ENCODE measurements at regions not wholly inside any gene's neighbourhood (a gene's known extent, or its start where the extent isn't known, plus 50 kb on each side); places are given as distances from the start of the nearest gene placed in this dataset.
A peak's percentile ranks its signal among the peaks of the same experiment; 100 is the strongest.
"Not testable (repeated sequence)": the region's sequence is repeated elsewhere in the genome, so short reads cannot be mapped to it uniquely, and the experiment has no call there.

DNA sequence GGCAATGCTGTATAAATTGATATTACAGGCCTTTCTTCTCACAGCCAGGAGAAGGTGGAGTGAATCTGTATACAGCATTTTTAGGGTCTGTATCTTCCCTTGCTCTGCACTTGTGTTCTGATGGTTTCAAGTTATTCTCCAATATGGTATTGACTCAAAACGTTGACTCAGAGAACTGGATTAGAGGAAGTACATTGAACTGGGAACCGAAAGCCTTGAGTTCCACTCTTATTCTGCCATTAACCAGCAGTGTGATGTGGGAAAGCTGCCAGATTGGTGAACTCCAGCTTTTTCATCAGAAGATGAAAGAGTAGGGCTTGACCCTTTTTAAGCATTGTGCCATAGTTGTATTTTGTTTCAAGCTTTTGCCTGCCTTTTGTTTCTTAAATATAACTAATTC lies 167.7 kb downstream of the SPRY2 start:
- DNase-seq (ENCODE audit: low spot score) = no peak

DNA sequence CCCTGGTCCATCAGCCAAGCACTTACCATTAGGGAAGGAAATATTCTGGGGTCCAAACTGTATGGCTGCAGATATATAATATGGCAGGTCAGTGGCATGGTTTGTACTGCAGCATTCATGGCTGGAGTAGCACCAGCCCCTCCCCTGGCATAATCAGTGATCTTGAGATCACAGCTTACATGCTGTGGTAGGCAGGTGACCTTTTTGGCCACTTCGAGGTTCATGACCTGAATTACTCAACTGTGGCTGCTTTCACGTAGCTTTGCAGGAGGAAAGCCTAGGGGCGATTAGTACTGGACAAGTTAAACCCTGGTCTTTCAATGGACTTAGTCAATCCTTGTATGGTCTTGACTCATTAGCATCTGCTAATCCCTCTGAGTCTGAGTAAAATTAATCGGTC lies 169.8 kb downstream of the SPRY2 start:
- DNase-seq (ENCODE audit: low spot score) = no peak

DNA sequence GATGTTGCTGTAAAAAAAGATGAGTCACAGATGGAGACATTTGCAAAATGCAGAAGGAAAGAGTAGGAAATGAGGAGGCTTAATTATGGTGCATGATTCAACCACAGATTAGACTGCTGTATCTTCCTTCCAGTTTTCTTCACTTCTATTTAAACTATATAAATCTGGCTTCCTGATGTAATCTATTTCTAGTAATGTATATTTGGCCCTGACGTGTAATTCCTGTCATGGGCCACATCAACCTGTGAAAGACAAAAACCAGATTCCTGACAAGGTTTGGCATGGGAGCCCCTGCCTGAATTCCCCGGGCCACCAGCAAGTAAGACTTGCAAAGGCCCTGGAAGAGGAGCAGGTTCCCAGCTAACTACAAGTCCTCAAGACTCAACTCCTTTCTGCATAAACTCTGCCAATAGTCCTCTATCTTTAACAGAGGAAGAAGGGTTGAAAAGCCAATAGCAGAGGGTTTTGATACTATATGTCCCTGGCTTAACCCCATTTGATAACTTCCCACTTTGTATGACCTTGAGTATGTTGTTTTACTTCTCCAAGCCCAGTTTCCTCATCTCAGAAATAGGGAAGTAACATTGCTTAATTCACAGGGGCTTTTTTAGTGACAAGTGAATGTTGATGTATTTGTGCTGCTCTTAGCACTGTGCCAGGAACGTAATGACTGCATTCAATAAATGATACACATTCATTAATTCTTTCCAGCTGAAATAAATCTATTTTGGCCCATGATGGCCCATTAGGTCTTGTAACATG lies 172.7 kb downstream of the SPRY2 start:
- DNase-seq (ENCODE audit: low spot score) = no peak

DNA sequence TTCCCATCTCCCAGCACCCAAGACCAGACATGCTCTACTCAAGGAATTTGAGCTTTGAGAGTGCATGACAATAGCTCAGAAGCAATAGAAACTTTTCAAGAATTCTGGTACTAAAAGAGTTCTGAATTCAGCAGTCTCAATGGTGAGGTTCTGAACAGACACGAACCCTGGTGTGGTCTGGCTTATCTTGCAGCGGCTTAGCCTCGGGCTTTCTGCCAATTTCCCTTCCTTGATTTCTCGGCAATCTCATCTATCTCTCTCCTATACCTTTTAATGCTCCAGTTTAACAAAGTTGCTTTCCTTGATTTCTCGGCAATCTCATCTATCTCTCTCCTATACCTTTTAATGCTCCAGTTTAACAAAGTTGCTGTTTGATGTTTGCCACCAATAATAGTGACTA lies 174.6 kb downstream of the SPRY2 start:
- no peak for DNase-seq (ENCODE audit: low spot score)

DNA sequence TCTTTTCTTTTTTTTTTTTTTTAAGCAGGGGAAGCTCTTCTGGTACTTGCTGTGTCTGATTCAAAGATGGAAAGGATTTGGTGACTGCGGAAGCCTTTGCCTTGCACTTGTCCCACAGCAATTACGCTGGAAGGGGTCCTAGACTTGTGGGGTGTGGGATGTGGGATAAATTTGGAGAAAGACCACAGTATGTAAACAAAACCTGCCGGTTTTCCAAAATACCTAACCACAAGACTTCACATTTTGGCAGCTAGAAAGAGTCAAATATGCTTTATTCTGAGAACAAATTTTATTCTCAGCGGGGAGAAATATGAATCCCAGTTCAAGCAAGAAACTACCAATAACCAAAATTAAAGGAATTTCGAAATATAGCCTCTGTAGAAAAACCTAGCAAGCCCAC lies 176.5 kb downstream of the SPRY2 start:
- no peak for DNase-seq (ENCODE audit: low spot score)

DNA sequence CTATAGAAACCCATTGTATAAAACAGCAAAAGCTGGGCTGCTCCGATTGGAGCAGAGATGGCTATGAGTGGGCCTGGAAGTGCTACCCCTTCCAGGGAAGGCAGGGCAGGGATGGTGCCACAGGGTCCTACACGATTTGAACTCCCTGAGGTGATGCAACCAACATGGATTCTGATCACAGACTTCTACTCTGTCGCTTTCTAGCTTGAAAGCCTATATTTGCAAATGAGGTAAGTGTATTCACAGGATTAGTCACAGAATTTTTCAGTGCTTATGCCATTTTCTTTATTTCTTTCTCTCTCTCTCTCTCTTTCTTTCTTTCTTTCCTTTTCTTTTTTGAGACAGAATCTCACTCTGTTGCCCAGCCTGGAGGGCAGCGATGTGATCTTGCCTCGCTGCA lies 179.0 kb downstream of the SPRY2 start:
- DNase-seq (ENCODE audit: low spot score) = no peak

DNA sequence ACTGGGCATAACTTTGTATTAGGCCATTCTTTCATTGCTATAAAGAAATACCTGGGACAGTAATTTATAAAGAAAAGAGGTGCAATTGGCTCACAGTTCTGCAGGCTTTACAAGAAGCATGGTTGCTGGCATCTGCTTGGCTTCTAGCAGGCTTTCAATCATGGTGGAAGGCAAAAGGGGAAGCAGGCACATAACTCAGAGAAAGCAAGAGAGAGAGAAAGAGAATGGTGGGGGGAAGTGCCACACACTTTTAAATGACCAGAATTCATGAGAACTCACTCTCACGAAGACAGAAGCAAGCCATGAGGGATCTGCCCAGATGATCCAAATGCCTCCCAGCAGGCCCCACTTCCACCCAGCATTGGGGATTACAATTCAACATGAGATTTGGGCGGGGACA lies 179.7 kb downstream of the SPRY2 start:
- no peak for DNase-seq (ENCODE audit: low spot score)

DNA sequence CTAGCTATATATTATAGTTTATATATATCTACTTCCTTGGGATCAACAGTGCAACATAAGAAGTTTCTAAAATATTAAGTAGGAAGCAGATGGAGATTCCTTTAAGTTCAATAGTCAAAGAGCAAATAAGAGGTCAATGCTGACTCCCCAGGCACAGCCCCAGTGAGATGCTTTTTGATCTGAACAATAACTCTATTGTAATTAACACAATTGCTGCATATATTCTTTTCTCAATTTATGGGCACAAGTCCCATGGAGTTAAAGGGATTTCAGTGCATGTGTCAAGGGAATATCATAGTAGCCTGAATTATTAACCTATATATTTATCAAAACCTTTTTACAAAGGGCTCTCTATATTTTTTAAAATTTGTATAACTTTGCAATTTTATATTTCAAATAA lies 180.8 kb downstream of the SPRY2 start:
- DNase-seq (ENCODE audit: low spot score) = no peak

DNA sequence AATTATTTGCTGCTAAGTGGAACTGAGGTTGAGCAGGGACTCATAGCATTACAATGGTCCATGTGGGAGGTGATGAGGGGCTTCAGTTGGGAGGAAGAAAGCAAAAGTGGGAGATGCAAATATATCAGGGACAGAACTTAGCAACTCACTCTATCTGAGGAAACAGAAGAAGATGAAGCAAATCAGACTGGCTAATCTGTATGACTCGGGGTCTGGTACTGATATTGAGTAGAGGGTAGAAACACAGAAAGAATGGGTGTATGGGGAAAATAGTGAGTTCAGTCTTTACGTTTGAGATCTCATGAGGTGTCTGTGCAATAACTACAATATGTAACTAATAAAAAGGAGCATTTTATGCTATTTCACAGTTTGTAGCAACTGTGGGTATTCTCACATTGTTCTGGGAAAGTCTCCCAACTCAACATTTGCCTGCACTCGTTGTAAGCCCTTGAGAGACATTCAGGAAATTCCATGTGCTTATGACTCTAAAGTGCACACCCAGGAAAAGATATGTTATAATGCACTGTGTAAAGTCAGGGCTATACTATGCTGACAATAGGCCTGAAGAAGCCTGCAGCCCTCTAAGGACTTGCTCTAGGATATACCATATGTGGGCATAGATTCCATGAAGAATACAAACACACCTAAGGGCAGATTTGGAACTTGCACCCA lies 183.5 kb downstream of the SPRY2 start:
- DNase-seq (ENCODE audit: low spot score) = no peak

DNA sequence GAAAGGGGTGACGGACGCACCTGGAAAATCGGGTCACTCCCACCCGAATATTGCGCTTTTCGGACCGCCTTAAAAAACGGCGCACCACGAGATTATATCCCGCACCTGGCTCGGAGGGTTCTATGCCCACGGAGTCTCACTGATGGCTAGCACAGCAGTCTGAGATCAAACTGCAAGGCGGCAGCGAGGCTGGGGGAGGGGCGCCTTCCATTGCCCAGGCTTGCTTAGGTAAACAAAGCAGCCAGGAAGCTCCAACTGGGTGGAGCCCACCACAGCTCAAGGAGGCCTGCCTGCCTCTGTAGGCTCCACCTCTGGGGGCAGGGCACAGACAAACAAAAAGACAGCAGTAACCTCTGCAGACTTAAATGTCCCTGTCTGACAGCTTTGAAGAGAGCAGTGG lies 188.8 kb downstream of the SPRY2 start:
- DNase-seq (ENCODE audit: low spot score) = not testable (repeated sequence)

DNA sequence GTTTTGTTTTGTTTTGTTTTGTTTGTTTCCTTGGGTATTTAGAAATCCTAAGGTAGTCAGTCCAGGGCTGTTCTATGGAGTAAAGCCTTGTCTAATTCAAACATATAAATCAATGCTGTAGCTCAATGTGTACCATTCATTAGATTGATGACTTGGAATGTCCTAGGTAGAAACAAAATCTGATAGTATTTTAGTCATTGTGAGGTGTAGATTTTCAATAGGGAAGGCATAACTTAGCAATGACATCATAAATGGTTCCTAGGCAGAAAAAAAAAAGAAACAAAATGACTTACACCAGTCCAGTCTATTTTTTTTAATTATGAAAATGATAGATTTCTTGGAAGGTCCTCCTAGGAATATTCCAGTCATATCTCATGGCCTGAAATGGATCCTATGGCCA lies 189.9 kb downstream of the SPRY2 start:
- no peak for DNase-seq (ENCODE audit: low spot score)

DNA sequence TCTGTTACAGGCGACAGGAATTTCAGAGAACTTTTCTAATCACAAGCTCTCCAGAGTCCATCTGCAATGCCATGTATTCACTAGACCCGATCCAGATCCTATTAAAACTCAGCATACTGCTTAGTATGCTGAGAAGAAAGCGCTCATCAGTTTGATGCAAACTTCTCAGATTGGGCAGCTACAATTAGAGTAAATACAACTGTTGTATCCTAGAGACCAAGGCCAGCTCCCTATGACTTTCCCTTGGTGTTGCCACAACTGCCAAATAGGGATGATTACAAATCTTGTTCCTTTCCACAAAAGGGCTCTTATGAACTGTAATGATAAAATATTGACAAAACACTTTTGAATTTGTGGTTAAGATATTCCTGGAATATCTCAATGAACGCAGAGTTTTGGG lies 191.2 kb downstream of the SPRY2 start:
- no peak for DNase-seq (ENCODE audit: low spot score)

DNA sequence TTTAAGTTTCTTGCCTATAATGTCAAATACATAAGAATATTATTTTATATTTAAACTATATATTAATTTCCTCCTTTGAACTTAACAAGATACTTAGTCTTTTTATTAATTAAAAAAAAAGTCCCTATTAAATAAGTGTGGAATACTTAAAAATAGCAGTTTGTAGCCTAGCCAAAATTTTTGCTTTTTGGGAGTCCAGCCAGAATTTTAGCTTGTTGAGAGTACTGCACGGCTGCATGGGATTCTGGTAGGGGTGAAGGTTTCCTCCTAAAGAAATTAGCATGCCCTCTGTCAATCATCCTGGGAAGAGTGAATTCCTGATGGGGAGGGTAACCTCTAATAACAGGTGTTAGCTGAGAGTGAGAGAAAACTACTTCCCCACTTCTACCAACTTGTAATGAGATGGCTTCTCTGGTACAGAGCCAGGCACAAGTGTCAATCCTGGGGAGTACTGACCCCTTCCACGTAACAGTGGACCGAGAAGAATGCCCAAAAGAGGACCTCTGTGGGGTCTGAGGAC lies 195.7 kb downstream of the SPRY2 start:
- DNase-seq (ENCODE audit: low spot score) = no peak

DNA sequence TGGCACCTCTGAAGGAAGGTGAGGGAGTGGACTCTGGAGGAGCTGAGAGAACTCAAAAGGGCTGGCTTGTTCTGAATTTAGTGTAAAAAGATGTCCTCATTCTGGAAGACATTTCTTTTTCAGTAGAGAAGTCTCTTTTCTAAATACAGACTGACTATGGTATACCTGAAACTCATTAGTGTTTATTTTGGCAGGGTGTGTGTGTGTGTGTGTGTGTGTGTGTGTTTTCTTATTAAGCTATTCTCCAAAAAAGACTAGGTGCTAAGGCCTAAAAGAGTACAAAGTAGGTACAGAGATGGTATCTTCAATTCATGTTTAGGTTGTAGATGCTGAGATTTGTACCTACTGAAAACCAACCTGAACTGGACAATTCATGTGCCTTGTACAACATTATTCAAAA lies 196.4 kb downstream of the SPRY2 start:
- no peak for DNase-seq (ENCODE audit: low spot score)

DNA sequence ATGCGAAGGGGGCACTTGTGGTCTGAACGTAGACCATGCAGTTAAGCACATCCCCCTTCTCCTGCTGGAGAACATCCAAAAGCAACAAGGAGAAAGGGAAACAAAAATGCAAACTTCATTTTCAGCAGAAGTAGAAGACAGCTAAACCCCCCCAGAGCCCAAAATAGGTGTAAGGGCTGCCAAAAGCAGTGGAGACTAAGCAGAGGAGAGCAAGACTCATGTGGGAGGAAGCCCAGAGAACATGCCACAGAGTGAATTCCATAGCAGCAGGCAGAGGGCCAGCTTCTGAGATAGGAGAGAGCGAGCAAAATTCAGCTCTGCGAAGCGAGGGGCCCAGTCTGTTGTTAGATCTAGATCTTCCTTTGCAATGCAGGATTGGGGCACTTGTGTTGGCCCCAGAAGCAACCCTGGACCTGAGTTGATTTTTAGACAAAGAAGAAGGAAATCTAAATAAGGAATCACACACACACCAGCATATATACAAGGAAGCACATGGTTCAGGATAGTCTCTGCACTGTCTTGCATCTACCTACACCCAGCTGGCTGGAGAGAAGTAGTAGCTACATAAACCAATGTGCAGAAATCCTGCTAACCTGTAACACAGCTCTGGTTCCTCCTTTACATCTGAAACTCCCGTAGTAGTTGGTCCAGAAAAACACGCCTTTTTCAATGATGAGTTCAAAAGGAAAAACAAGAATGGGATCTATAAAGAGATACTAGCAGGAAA lies 199.6 kb downstream of the SPRY2 start:
- DNase-seq (ENCODE audit: low spot score) = no peak

DNA sequence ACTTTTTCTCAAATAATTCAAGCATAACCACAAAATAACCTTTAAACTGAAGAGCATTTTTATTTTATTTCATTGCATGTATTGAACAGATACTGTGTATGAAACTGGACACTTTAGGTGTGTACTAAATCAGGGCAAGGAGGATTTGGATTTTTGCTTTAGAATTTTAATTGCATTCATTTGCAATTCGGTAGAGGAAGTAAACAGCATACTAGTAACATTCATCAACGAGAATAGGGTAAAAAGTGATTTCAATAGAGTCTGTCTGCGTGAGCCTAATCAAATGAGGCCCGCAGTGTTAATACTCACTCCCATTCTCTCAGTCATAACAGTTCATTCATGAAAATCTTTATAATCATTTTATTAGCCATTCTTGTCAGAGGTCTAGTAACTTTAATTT lies 200.2 kb downstream of the SPRY2 start:
- no peak for DNase-seq (ENCODE audit: low spot score)

DNA sequence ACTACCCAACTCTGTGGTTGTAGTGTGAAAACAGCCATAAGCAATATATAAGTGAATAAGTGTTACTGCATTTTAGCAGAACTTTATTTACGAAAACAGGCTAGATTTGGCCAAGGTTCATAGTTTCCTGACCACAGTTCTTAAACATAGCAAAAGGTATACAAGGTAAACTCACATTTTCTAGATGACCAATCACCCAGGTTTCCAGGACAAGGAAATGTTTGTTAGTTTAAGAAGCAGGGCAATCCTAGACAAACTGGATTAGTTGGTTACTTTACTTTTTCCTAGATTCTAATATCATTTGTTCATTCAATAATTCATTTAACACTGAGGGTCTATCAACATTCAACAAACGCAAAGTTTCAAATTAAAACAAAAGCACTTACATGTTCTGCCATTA lies 201.7 kb downstream of the SPRY2 start:
- DNase-seq (ENCODE audit: low spot score) = no peak

DNA sequence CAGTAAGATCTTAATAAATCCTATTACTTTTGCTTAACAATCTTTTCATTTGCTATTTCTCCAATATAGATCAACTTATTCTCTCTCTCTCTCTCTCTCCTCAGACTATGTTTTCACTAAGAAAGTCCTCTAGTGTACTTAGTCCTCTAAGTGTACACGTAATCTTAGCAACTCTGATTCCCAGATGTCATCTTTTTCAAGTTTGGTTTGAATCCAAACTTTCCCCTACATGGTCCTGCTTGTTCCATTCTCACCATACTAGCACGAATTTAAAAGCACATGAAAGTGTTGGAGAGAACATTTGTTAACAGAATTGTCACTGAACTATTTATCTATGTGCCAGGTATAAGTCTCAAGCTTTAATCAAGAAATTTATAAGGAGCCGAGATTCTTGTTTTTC lies 202.9 kb downstream of the SPRY2 start:
- DNase-seq (ENCODE audit: low spot score) = no peak

DNA sequence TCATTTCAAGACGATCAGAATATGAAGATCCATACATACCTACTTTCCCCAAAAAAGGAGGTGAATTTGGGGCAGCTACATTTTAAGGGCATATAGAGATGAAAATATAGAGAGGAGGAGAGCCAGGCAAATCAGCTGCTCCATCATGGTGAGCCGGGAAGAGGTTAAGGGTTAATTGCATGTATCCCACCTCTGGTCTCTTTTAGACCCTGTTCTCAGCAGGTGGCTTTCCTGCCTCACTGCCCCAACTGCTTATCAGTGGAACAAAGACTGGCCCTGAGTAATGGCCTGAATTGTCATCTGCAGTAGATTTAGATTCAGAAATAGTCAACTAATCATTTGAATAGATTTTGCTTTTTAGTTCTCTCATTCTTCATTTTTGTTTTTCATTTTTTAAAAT lies 206.6 kb downstream of the SPRY2 start:
- DNase-seq (ENCODE audit: low spot score) = no peak

DNA sequence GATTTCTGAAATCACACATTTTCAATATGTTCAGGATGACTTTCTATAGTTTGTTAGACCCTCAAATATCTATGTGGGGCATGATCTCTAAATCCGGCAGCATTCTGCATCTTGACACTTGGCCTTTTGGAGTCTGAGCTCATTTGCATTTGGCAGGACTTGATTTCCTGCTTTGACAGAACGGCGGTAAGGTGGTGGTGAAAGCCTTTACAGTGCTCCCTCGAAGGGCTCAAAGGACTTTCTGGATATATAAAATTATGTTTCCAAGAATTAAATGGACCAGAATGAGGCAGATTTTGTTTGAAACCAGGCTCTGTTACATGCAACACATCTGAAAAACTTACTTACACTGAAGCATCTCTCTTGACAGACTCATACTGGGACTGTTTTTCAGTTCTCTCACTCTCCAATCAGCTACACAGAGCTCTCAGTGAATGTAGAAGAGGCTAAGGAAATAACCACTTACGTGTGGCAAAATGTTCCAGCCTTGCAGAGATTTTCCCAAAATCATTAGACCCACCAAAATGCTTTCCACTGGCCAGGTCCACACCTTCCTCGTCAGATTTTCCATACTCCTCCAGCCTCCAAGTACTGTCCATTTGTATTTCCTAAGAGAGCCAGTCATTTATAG lies 207.2 kb downstream of the SPRY2 start:
- DNase-seq (ENCODE audit: low spot score) = no peak

DNA sequence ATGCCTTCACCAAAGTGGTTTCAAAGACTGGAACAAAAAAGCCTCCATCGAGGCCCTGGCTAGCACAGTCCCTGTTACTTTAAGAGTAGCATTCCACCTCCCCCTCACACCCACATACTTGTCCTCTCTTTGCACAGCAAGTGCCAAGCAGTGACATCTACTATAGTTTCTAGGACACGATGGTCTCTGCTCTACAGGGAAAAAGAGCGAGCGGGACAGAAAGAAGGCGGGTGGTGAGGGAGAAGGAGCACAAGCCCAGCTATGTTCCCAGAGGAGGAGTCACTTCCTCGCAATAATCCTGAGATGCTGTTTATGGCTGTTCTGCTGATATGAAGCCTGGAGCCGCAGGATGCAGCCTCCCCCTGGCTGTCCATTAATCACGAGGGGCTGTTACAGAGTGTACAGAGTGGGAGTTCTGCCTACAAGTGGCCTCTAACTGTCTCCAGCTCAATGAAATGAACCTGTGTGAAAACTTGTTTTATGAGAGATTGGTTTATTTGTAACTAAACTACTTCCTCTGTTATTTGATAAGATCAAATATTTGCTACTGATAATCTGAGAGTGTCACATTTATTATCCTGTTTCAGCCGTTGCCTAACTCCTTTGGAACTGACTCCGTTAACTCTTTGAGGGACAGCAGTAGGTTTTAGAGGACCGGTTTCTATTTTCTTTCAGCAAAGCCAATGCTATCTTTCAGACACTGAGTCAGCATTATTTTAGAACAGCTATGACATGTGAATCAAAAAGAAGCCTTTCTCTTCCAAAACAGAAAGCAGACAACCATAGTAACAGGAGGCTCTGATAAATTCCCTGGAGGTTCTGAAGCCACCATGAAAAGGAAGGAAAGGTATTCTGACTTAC lies 208.0 kb downstream of the SPRY2 start:
- peak; percentile 60 for DNase-seq (ENCODE audit: low spot score)

DNA sequence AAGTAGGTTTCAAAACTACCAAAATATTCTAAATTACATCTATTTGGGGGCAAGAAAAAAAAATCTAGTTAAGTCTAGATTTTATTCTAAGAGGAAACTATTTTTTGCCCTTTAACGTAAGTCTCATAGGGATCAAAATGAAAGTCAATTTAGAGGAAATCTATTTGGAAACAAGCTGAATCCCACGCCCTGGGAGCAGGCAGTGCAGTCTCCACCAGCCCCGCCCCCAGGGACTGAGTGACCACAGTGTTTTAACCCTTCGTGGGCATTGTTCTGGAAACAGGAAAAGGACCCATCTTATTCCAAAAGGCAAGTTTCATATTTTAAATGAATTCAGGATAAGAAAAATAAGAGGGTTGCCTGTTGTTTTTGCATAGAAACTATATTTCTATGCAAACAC lies 209.7 kb downstream of the SPRY2 start:
- peak; percentile 72 for DNase-seq (ENCODE audit: low spot score)
